GM18508 (cell line): ENCODE measurements at regions not wholly inside any gene's neighbourhood (a gene's known extent, or its start where the extent isn't known, plus 50 kb on each side); places are given as distances from the start of the nearest gene placed in this dataset.
"Not testable (repeated sequence)": the region's sequence is repeated elsewhere in the genome, so short reads cannot be mapped to it uniquely, and the experiment has no call there.

Source experiments
- ATAC-seq: cut with Tn5 transposase; IDR thresholded peaks from one replicate; pipeline ENCODE4 v1.9.1; 2021; ENCODE audit warnings: moderate number of reproducible peaks; ENCODE audit not compliant: insufficient read depth, unreplicated experiment

DNA sequence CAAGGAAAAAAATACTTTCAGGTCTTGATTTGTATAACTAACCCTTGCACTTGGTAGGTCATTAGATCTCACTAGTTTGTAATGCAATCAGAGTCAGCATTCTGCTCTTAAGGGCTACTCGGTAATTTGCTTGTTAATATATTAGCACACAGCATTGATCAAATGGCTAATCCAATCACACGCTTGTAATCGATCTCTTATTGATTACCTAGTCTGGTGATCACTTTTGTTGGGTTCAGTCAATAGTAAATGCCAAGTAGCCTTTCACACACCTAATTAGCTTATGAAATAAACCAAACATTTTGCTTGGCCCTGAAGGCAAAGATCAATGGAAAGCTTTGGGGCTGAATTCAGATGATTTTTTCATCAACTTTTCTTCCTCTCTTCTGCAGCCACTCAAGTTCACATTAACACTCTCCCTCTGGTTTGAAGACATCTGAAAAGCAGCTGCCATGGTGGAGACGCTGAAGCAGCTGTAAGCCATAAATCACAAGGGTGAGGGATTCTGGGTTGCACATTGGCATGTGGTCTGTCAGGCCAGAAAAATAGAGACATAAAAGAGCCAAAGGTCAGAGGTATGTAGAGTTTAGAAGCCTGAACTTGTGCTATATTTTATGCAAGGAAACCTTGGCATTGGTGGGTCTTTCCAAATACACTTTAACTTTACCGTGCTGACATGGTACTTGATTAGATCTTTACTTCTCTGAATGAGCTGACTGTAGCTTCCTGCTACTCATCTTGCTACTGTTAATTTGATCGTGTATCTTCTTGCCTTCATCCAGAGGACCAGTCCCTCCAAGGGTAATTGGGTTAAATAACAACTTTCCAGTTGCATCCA, 234.4 kb downstream of the SIM1 start:
- ATAC-seq, result no peak

DNA sequence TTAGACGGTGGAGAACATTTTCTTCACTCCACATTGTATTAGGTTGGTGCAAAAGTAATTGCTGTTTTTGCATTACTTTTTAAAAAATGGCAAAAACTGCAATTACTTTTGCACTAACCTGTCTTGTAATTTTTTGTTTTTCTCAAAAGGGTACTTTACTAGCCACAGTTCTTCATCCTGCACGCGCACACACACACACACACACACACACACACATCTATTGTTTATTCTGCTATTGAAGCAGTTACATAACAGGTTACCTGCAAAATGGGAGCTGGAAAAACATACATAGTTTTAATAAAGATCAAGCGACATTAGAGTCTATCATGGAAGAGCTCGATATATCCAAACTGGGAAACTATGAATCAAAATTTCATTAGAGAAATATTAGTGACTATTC, 235.2 kb downstream of the SIM1 start:
- no peak for ATAC-seq

DNA sequence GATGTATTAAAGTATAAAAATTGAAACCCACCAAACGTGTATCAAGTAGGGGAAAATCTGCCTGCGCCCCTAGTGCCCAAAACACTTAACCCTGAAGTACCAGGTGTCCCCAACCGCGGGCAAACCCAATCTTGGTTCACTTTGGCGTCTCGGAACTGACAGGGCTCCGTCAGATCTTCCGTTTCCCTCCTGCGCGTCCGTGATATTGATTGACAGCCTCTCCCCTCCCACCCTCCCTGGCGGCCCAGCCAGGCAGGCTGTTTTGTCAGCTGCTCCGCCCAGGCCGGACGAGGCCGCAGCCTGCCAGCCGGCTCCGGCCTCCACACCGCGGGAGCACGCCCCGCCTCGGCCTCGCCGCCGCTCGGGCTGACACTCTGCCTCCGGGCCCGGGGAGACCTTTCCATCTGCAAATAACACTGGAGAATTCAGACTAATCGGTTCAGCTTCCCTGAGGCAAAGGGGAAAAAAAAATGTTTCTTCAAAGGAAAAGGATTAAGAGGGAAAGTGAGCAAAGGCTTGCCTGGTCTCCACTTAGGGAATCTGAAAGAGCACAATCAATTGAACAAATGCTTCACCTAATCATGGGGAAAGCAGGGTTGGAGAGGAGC, 234.9 kb upstream of the MCHR2 start:
- ATAC-seq, result peak; percentile 96

- peak; percentile 6 for ATAC-seq
Measured at GRCh38 chr6:100228437-100228833, 234.4 kb upstream of the MCHR2 start.

DNA sequence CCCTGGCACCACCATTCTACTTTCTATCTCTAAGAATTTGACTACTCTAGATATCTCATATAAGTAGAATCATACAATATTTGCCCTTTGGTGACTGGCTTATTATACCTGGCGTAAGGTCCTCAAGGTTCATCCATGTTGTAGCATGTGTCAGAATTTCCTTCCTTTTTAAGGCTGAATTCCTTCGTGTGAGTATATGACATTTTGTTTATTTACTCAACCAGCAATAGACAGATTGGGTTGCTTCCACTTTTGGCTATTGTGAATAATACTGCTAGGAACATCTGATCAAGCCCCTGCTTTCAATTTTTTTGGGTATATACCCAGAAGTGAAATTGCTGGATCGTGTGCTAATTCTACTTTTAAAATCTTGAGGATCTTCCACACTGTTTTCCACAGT, 232.8 kb upstream of the MCHR2 start:
- no peak for ATAC-seq

GRCh38 chr6:100223952-100224351, 229.9 kb upstream of the MCHR2 start:
- not testable (repeated sequence) for ATAC-seq

DNA sequence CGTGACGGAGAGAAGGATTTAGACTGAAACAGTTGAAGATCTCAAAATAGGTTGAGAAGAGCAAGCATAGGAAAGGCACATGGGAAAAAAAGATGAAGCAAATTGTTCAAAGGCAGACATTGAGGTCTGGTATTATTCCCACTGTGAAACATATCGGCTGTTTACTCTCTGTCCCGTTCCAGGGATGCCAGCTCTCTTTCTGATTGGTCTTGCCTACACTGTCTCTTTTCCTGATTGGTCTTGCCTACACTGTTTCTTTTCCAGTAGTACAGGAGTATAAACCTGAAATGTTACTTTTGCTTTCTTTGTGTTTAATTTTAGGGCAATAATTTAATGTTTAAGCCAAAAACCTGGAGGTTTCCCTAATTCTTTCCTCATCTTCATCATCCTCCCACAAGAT, 226.5 kb upstream of the MCHR2 start:
- no peak for ATAC-seq

GRCh38 chr6:100217225-100218012, 223.4 kb upstream of the MCHR2 start:
- ATAC-seq, result no peak

- ATAC-seq, result no peak
Measured at GRCh38 chr6:100216760-100217159, 222.7 kb upstream of the MCHR2 start.

DNA sequence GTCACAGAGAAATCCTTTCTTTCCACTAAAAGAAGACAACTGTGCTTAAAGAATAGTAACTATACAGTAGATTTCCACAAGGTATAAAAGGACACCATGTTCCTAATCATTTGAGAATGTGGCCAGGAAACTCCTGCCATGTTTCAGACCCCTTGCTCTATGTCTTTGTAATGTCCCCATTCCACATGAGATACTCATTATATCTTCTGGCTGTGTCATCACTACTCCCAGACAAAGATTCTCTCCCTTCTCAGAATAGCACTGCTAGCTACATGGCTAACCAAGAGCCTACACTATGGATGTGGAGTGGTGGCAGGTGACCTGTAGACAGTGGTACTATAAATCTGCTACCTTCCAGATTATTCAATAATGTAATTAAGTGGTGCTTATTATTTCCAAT, 218.1 kb upstream of the MCHR2 start:
- ATAC-seq, result no peak

- no peak for ATAC-seq
Measured at GRCh38 chr6:100210137-100211117, 216.4 kb upstream of the MCHR2 start.

DNA sequence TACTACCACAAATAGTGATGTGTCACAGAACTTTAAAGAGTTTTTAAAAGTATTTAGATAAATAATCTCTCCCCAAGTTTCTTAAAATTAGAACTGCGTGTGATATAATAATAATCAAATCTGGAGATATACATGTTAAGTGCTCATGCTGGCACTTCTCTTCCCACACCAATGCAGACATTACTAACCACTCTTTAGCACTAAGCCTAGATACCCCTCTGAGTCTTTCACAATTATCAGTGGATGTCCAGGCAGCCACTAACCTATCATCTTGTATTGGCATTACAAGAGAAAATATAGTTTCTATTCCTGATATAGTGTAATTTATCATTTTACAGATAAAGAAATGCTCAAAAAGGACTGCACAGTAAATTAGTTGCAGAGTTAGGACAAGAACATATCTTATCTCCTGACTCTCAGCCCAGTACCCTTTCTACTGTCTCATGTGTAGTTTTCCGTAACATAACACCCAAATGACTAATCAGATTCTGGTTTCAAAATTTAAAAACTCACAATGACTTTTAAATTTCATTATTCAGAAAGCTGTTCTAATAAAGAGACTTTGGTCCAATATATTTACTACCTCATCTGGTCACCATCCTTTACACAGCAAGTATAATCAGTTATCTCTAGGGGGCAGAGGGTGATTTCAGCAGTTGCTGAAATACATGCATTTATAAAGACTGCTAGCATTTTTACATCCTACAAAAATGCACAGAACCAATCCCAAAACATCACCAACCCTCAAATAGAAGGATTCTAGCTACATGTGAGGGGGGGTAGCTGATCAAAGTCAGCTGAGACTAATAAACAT, 215.5 kb upstream of the MCHR2 start:
- no peak for ATAC-seq

DNA sequence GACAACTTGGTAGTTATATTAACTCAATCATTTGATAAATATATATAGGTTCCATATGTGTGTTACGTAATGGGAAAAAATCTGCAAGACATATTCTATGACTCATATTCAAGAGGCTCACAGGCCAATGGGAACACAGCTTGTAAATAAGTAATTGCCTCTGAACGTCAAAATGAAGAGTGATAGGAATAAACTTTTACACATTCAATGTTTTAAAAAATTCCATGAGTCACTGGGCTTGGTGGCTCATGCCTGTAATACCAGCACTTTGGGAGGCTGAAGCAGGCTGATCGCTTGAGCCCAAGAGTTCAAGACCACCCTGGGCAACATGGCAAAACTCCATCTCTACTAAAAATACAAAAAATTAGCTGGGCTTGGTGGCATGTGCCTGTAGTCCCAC, 209.4 kb upstream of the MCHR2 start:
- ATAC-seq, result no peak

- ATAC-seq, result no peak
Measured at GRCh38 chr6:100202417-100203194, 208.6 kb upstream of the MCHR2 start.

- ATAC-seq, result not testable (repeated sequence)
Measured at GRCh38 chr6:100196214-100196982, 202.4 kb upstream of the MCHR2 start.

GRCh38 chr6:100195244-100195643, 201.2 kb upstream of the MCHR2 start:
- ATAC-seq, result not testable (repeated sequence)

DNA sequence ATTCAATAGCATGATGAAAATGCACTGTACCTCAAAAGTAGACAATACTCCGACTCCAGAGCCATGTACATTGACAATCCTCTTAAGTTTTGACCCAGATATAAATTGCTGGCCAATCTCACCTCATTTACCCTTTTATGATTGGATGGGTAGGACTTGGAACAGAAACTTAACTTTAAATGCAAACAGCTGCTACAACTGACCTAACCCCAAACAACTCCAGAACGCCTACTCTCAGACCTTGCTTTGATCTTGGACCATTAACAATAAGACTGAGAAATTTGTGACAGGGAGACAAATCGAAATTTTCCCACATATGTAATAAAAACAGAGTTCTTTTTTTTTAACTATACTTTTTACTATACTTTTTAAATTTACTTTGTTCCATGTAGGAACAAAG, 200.5 kb upstream of the MCHR2 start:
- no peak for ATAC-seq

GRCh38 chr6:100188754-100189153, 194.7 kb upstream of the MCHR2 start:
- ATAC-seq, result no peak
